Hypothalamus (tissue), 51 donors: ENCODE measurements at regions not wholly inside any gene's neighbourhood (a gene's known extent, or its start where the extent isn't known, plus 50 kb on each side); places are given as distances from the start of the nearest gene placed in this dataset.

Experiments used
- DNase-seq, 51 donors: peaks; one replicate each; lab custom pipeline; 2025; lab: John Stamatoyannopoulos, UW

DNA sequence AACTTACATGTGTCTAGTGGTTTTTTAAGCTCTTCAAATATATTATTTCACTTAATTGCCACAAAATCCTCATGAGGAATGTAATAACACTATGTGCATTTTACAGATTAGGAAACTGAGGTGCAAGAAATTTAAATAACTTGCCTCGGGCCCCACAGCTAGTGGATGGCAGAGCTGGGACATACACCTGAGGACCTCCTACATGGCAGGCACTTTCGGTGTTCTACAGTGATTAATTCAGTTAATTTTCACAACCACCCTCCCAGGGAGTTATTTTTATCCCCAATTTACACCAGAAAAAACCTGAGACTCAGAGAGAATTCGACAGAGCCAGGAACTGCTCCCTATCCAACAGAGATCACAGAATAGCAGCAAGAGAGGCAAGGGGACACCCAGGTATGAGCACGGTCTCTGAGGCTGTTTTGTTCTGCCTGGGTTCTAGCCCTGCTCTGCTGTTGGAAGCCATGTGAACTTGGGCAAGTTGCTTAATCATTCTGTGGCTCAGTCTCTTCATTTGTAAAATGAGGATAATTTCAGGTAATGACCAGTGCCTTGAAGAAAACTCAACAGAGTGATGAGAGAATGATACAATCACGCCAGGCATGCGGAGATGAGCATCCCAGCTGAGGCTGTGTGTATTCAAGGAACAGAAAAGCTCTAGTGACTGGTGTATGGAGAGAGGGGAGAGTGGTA, 82.3 kb downstream of the MYCN start:
- no peak for DNase-seq

DNA sequence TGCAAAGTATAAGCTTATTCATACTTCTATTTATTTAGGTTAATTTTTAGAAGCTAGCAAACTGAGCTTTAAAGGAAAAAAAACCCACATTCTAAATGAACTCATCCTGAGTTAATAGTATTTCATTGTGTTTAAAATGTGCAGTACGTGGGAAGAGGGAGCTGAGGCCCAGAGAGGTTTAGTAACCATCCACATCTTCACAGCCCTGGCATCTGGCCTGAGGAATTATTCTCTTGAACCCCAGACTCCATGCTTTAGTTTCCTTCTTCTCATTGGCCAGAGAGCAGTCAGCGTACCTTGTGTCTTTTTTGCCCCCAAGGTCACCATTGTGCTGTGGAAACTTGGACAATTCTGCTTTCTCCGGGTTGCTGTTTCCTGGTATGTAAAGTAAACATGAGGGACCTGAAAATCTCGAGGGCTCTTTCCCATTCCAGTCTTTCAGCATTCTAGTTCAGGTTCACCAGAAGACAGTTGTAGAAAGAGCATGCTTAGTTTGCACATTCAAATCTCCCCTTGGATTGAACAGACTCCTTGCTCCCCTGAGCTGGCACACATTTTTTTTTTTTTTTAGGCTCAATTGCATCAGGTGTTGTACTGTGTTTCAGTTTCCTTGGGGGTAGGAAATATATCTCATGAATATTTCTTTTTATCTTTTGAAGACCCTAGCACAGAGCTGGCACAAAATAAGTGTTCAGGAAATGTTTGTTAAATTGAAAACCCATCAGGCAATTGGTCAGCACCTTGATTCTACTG, 81.4 kb downstream of the MYCN start:
- DNase-seq, result no peak

DNA sequence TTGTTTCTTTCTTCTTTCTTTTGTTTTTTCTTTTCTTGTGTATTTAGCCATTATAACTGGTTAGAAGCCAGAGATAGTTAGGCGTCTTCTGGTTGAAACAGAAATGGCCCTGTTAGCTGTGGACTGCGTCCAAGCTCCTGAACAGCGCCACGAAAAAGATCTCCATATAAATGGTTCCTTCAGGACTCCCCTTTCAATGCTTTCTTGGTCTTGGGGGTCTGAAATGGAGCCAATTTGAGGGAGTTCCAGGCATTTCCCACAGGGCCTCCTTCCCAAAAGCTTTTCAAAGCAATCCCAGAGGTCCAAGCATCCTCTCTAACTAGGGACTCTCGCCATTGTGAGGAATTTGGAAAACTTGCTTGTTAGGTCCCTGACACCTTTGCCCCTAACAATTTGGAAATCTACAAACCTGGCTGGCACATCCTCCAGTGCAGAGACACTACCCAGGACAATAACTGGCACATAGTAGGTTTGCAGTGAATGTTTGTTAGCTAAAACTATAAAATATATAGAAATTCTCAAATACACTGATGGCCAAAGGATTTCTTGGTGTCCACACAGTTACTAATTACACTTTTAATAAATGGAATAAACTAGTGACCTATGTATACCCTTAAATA, 80.1 kb downstream of the MYCN start:
- peak in 20 of 51 donors; percentile 5 to 68 (median 28) for DNase-seq

DNA sequence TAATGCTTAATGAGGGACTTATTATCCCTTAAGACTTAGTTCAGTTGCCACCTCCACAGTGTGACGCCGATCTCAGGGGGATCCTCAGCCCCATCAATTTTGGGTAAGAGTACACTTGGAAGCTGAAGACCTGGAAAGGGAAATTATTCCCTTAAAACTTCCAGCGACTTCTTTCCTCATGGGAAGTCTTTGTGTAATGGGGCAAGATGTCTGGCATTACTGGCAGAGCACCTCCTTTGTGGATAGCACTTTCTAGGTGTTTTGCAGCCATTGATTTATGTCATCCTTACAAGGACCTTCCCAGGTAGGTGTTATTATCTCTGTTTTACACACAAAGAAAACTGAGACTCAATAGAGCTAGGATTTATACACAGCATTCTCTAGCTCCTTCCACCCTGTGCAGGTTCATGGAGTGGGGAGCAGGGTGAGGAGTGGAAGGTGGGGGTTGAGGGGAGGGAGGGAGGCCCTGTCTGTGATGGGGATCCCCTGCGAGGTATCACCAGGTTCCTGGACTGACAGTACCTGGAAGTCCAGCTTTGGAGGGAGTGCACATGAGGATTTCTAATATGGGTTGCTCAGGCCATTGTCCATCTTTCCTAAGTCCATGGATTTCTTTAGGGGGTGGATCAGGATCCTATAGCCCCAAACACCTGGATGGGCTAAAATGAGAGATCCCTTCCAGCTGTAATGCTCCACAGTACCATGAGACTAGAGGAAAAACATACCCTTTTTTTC, 79.4 kb downstream of the MYCN start:
- DNase-seq, result no peak

GRCh38 chr2:16019060-16019480, 78.7 kb downstream of the MYCN start:
- no peak for DNase-seq

DNA sequence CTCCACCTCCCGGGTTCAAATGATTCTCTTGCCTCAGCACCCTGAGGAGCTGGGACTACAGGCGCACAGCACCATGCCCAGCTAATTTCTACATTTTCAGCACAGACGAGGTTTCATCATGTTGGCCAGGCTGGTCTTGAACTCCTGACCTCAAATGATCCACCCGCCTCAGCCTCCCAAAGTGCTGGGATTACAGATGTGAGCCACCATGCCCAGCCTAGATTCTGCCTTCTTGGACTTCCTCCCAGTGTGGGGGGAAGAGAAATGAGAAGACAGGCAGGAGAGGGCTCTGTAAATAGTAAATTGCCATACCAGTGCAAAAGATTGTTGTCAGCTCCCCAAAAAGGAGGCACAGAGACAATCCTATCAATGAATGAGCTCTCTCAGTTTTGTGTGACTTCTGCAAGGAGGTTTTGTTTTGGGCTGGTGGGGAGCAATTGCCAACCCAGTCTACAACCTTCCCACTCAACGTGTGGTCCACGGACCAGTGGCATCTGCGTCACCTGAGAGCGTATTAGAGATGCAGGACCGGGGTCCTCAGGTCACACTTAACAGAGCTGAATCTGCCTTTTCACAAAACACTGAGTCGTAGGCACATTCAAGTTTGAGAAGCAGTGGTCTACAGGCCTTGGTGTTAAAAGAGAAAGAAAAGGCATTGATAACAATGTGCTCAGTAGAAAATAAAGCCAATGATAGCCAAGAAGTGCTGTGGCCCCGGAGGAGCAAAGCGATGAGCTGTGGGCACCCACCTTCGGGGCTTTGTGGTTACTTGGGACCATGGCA, 78.1 kb downstream of the MYCN start:
- no peak for DNase-seq

DNA sequence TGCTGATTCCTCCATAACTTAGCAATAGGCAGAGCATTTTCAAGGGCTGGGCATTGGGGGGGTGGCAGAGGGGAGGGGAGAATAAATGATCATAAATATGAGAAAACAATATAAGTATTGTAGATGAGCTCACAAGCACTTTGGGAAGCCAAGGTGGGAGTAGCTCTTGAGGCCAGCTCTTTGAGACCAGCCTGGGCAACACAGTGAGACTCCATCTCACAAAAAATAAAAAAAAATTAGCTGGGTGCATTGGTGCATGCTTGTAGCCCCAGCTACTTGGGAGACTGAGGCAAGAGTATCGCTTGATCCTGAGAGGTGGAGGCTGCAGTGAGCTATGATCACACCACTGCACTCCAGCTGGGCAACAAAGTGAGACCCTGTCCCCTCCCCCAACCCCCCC, 75.9 kb downstream of the MYCN start:
- no peak for DNase-seq

DNA sequence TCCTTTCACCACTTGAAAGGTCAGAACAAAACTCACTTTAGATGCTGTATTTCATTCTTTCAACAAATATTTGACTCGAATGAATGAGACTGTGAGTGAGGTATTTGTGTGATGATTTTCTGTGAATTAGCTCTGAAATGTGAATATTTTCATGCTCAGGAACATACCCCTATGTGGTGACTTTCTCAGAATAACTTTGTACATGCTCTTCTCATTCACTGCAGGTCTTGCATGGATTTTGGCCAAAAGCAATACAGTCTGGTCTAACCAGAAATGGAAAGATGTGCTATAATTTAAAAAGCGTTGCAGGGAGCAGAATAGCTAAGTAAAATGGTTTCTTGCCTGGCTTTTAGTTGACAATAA, 75.5 kb downstream of the MYCN start:
- DNase-seq, result no peak

- DNase-seq, result no peak
Measured at GRCh38 chr2:16015210-16015902, 75.0 kb downstream of the MYCN start.

DNA sequence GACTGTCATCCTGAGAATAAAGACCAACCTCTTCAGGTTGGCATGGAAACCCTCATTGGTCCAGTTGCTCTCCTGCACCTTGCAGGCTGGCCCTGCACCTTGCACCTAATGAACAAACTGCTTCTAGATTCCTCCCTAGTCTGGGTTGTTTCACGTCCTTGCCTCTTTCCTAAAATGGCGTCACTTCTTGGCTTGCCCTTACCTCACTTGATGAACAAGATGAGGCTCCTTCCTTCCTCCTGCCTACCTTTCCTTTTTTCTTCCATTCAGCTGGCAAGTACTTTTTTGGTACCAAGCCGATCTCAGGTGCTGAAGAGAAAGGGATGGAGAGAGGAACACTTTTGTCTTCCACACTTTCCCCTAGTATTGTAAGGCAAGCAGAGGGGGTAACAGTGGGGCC, 74.5 kb downstream of the MYCN start:
- DNase-seq, result no peak

DNA sequence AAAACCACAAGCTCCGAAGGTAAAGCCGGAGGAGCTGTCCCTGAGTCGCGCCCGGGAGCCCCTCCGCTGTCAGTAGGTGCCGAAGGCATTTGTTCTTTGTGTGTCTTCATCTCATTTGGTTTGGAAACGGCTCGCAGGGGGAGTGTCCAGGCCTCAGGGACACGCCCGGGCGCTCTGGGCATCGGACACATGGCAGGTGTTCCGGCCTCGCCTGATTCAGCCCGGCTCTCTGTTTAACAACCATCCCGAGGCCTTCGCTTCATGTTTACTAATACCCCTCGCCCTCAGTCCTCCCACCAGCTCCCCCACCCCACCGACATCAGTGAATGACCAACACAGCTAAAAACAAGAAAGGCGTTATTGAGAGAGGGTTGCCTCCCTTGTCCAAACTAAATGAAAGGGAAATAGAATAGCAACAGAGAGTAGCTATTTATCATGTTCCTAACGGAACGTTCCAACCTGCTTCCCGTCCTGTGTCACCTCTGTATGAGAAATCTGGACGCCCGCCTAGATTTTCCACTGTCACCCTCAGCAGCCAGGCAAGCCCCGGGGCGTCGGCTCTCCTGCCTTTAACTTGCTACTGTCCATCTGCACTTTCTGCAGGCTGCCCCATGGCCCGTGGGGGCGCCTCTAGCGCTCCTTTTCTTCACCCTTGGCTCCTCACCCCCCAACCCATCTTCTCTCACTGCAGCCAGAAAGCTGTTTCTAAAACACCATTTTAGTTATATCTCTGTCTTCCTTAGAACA, 73.9 kb downstream of the MYCN start:
- peak in 40 of 51 donors; percentile 4 to 83 (median 38) for DNase-seq

GRCh38 chr2:16013359-16013911, 73.1 kb downstream of the MYCN start:
- peak in 2 of 51 donors; percentile 13 to 47 for DNase-seq

- peak in 24 of 51 donors; percentile 3 to 61 (median 24) for DNase-seq
Measured at GRCh38 chr2:16012626-16013358, 72.4 kb downstream of the MYCN start.

- DNase-seq, result no peak
Measured at GRCh38 chr2:16012029-16012596, 71.8 kb downstream of the MYCN start.

GRCh38 chr2:16011621-16011960, 71.2 kb downstream of the MYCN start:
- no peak for DNase-seq

- DNase-seq, result no peak
Measured at GRCh38 chr2:16010951-16011620, 70.7 kb downstream of the MYCN start.

DNA sequence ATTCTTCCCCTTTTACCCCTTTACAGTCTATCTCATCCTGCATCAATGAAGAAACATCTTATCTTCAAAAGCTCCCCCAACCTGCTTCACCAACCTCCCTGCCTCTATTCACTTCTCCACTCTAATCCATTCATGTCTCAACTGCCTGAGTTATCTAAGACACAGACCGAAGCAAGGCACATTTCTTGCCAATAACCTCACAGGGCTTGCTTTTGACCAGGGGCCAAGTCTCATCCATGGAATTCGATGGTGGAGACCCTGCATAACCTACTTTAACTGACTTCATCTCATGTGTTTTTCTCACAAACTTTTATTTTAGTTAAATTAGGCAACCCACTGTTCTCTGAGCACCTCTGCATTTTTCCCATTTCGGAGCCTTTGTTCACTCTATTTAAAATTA, 69.7 kb downstream of the MYCN start:
- DNase-seq, result no peak
